Pancreas (tissue), 10 donors: ENCODE measurements at regions not wholly inside any gene's neighbourhood (a gene's known extent, or its start where the extent isn't known, plus 50 kb on each side); places are given as distances from the start of the nearest gene placed in this dataset.

Experiments used
- ATAC-seq, 4 donors: fragments of 200-7000 bp; cut with Tn5 transposase; one replicate each; pipeline versions ENCODE4 v1.8.0 to v1.9.1; 2020; ENCODE audit warnings: mild to moderate bottlenecking in 4 of 4, moderate library complexity in 4 of 4
- DNase-seq, 6 donors: peaks; one replicate each; pipeline ENCODE4 v3.0.0-alpha.2; 2020
- FAIRE-seq: peaks from 2 replicates; lab custom pipeline; 2012; peaks lifted over from hg19 to GRCh38; lab: Jason Lieb, UNC
- H3K27ac ChIP-seq, 4 donors: fragments of 200-600 bp; sonication (generic); 1 replicate in 3 of 4; 2 replicates in 1 of 4; pipeline versions ENCODE4 v1.5.0 to v1.8.0; 2020
- H3K27me3 ChIP-seq, 4 donors: fragments of 200-600 bp; one replicate each; pipeline ENCODE4 v1.8.0; 2021
- H3K36me3 ChIP-seq, 3 donors: fragments of 200-600 bp; sonication (generic) in 1 of 3; one replicate each; pipeline versions ENCODE4 v1.5.0 to v1.8.0; 2020 to 2021
- H3K4me1 ChIP-seq, 3 donors: fragments of 200-600 bp; one replicate each; pipeline ENCODE4 v1.8.0; 2021
- H3K4me3 ChIP-seq, 4 donors: fragments of 200-600 bp; sonication (generic) in 2 of 4; one replicate each; pipeline versions ENCODE4 v1.5.0 to v1.8.0; 2020 to 2021
- H3K9me3 ChIP-seq, 4 donors: fragments of 200-600 bp; one replicate each; pipeline ENCODE4 v1.8.0; 2021
- WGBS, 2 donors: extraction: QIAGEN DNeasy Blood & Tissue Kit; methylation state at CpG; one replicate each; pipeline ENCODE4 v1.1.7; 2013; 5-methylcytosine and 5-hydroxymethylcytosine counted together
- intact Hi-C, 3 donors: fragments of 100-400 bp; cut with DNase I; formaldehyde crosslinking; loops; one replicate each; pipeline versions ENCODE4 v1.11.1 to v1.14.2; 2022
- TF ChIP-seq, protein P1 (sequence below), 4 donors: fragments of 200-600 bp; sonication (generic) in 3 of 4; IDR thresholded peaks; one replicate each; pipeline versions ENCODE4 v1.5.0 to v1.8.0; 2021; ENCODE audit warnings: antibody characterized with exemption in 4 of 4
- donor health status: healthy with polysubstance abuse.
- donor health status: DM: no; HTN: no; CAD: no; lungs with moderate emphysema.
- donor health status: DM: no; HTN: no; CAD: no.
- donor health status: control.
- donor health status: control.
- donor health status: Bipolar disorder and iron deficiency.
- donor health status: DM: yes; HTN: yes; CAD: no.
- donor health status: DM: no; HTN: no; CAD: no.
- donor health status: DM: no; HTN: no; CAD: no.
- donor health status: DM: yes; HTN: yes; CAD: no.

DNA sequence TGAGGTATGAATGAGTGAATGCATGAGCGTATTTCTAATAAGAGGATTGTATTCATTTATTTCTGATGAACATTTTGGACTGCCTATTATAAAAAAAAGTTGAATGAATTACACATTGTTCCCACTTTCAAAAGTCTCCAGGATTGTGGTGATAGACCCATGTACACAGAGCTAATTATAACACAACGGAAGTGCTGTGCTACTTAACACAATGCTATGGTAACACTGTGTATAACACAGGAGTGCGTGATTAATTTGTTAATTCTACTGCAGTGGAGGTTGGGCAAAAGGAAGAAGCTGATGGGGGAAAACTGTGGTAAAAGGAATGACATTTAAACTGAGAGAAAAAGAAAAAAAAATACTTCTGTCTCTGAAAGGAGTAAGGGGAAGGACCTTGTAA lies 147.8 kb upstream of the MEF2C start:
- H3K27ac ChIP-seq, result no peak overlapping the region
- TF ChIP-seq, protein P1, sequence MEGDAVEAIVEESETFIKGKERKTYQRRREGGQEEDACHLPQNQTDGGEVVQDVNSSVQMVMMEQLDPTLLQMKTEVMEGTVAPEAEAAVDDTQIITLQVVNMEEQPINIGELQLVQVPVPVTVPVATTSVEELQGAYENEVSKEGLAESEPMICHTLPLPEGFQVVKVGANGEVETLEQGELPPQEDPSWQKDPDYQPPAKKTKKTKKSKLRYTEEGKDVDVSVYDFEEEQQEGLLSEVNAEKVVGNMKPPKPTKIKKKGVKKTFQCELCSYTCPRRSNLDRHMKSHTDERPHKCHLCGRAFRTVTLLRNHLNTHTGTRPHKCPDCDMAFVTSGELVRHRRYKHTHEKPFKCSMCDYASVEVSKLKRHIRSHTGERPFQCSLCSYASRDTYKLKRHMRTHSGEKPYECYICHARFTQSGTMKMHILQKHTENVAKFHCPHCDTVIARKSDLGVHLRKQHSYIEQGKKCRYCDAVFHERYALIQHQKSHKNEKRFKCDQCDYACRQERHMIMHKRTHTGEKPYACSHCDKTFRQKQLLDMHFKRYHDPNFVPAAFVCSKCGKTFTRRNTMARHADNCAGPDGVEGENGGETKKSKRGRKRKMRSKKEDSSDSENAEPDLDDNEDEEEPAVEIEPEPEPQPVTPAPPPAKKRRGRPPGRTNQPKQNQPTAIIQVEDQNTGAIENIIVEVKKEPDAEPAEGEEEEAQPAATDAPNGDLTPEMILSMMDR (IDR thresholded peaks at IDR 0.05), result no peak
- WGBS, 2 donors, result 62 to 71% methylated on average over 3 of the region's 3 CpGs
- no peak for ATAC-seq
- no peak for DNase-seq
- no peak overlapping the region for H3K4me3 ChIP-seq
- intact Hi-C loops, result no loop called here
- H3K36me3 ChIP-seq, result no peaks in the 10 kb centered on the region
- H3K27me3 ChIP-seq, result no peaks in the 10 kb centered on the region
- H3K9me3 ChIP-seq, result no peaks in the 10 kb centered on the region
- FAIRE-seq, result no peak
- H3K4me1 ChIP-seq, result no peaks in the 10 kb centered on the region

DNA sequence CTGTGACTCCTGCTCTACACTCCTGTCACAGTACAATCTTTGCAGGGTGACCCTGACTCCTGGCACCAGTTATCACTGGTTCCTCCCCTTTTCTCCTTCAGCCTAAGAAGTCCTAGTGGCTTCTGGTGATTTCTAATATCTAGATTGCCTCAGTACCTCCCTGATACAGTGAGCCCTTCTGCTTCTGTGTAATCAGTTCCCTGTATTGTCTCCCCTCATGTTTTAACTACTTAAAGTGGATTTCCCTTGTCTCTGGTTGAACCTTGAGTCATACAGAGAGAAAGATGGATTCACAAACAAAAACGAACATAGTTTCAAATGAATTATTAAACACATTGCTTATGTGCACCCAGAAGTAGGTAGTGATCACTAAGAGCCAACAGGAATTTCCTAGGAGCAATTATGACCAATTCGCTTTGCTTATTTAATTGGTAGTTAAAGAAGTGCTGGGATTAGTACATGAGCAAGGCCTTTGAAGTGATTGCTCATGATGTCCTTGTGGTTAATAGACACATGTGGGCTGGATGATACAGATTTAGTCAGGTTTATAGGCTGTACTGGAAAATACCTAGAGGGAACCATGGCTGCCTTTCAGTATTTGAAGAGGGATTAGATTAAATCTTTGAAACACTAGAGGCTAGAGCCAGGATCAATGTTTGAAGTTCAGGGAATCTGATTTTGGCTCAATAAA lies 145.8 kb upstream of the MEF2C start:
- ATAC-seq (no peak), FAIRE-seq (no peak), DNase-seq (no peak)
- intact Hi-C loops, result no loop called here
- no peak overlapping the region for H3K27ac ChIP-seq
- no peaks in the 10 kb centered on the region for H3K36me3 ChIP-seq
- no peaks in the 10 kb centered on the region for H3K27me3 ChIP-seq
- no peaks in the 10 kb centered on the region for H3K4me1 ChIP-seq
- TF ChIP-seq, protein P1 (IDR thresholded peaks at IDR 0.05), result no peak
- no peak overlapping the region for H3K4me3 ChIP-seq
- 68 to 81% methylated on average over 2 of the region's 2 CpGs for WGBS, 2 donors
- H3K9me3 ChIP-seq, result no peaks in the 10 kb centered on the region

DNA sequence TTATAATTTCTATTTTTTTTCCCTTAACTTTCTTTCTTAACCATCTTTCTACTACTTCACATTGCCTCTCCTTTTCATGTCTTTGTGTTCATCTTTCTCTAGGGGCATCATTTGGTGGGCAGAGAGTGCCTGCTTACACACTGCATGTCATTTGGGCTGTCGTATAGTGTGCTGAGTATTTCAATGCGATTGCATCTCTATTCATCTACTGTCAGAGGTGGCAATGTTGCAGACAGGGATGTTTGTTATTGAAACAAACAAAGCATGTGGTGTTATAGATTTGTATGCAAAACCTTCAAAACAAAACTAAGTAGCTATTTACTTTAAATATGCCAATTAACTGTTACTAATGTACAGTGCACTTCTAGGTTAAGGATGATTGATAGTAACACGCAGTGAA lies 141.1 kb upstream of the MEF2C start:
- ATAC-seq (no peak), DNase-seq (no peak), FAIRE-seq (no peak)
- H3K9me3 ChIP-seq, result no peaks in the 10 kb centered on the region
- 86 to 92% methylated on average over 3 of the region's 3 CpGs for WGBS, 2 donors
- H3K4me3 ChIP-seq, result no peak overlapping the region
- H3K27ac ChIP-seq, result no peak overlapping the region
- intact Hi-C loops, result no loop called here
- no peaks in the 10 kb centered on the region for H3K27me3 ChIP-seq
- H3K4me1 ChIP-seq, result no peaks in the 10 kb centered on the region
- TF ChIP-seq, protein P1 (IDR thresholded peaks at IDR 0.05), result no peak
- H3K36me3 ChIP-seq, result no peaks in the 10 kb centered on the region

DNA sequence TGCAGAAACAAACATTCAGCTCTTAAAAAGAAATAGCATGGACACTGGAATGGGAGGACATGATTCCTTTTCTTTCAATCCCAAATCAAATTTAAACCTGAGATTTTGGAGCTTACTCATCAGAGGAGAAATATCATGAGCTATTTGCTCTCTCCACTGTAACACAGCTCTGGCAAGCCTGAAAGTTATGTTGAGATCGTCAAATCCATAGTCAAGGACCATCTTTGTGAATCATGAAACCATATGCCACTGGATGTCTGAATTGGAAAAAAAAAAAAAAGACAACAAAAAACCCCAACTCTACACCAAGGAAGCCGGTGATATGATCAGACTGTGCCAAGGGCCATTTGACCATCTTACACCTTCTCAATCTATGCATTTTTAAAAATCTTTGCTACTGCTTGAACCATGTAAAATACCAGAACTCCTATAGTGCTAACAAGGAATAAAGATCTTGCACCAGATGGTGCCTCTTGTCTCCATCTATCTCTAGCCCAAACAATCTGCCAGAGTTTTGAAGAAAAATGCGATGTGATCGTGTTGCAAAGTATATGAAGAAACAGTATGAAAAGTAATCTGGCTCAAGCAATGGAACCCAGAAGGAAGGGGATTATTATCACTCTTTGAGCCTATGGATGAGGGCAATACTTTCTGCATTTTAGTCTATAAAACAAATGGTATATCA lies 138.1 kb upstream of the MEF2C start:
- ATAC-seq (no peak), DNase-seq (no peak), FAIRE-seq (no peak)
- Histone ChIP-seq H3K27me3 (no peaks in the 10 kb centered on the region), H3K36me3 (no peaks in the 10 kb centered on the region), H3K9me3 (no peaks in the 10 kb centered on the region), H3K4me1 (no peaks in the 10 kb centered on the region), H3K4me3 (no peak overlapping the region), H3K27ac (no peak overlapping the region)
- TF ChIP-seq, protein P1 (IDR thresholded peaks at IDR 0.05), result no peak
- intact Hi-C loops, result no loop called here
- WGBS, 2 donors, result 85 to 95% methylated on average over 4 of the region's 4 CpGs

DNA sequence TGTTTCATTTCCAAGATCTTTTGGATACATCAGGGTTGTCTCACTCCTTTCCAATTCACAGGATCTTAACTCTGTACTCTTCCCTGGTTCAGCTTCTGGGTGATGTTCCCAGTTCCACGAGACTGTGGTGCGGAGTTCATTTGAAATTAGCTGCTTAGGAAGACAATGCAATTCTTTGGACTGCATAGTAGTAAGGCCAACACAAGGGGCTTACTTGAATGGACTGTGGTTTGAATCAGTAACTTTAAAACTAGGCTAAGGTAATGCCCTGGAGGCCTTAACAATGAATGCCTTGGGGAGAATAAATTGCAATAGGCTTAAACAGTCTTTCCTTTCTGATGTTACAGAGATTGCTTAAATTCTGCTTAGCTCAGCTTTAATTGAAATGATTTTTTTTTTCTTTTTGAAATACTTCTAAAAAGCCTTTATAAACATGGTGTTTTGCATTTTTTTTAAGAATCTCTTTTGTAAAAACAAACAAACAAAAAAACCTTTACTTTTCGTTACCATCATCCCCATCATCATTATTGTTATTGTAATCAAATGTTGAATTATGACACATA lies 133.8 kb upstream of the MEF2C start:
- H3K9me3 ChIP-seq, result no peaks in the 10 kb centered on the region
- no peaks in the 10 kb centered on the region for H3K4me1 ChIP-seq
- no peak overlapping the region for H3K4me3 ChIP-seq
- TF ChIP-seq, protein P1 (IDR thresholded peaks at IDR 0.05), result no peak
- H3K27me3 ChIP-seq, result no peaks in the 10 kb centered on the region
- H3K36me3 ChIP-seq, result no peaks in the 10 kb centered on the region
- 85 to 93% methylated on average over 3 of the region's 3 CpGs for WGBS, 2 donors
- ATAC-seq, result no peak
- intact Hi-C loops, result no loop called here
- no peak overlapping the region for H3K27ac ChIP-seq
- no peak for FAIRE-seq
- no peak for DNase-seq
